K562 (cell line): ENCODE measurements at regions not wholly inside any gene's neighbourhood (a gene's known extent, or its start where the extent isn't known, plus 50 kb on each side); places are given as distances from the start of the nearest gene placed in this dataset.

Experiments used
- ATAC-seq: fragments of 200-7000 bp; cut with Tn5 transposase; 3 replicates; pipeline ENCODE4 v1.9.1; 2020; ENCODE audit warnings: moderate library complexity
- BruUV-seq: library from RNA; stranded (reverse); fragments of 400-500 nt; replicated peaks from 2 replicates; lab custom pipeline; 2021; lab: Mats Ljungman, UMichigan
- CTCF ChIA-PET: fragments of 300-600 bp; formaldehyde crosslinking; extraction: SDS; loops from one replicate; lab custom pipeline; 2021; ENCODE audit warnings: low intra/inter-chr PET ratio; lab: Yijun Ruan, JAX
- POLR2A ChIA-PET: fragments of 300-600, 350-650 bp; sonication (Branson Sonifier 250); formaldehyde crosslinking; extraction: SDS; loops from one replicate; lab custom pipeline; 2021; ENCODE audit warnings: antibody characterized with exemption, inconsistent platforms; lab: Yijun Ruan, JAX
- DNase-seq, 4 experiments: peaks; one replicate each; pipeline versions ENCODE4 v3.0.0 to v3.0.0-alpha.2; 2011 to 2018; ENCODE audit warnings: low spot score in 3 of 4, mixed read lengths in 3 of 4; ENCODE audit errors: extremely low read depth in 1 of 4
- FAIRE-seq: peaks from 2 replicates; lab custom pipeline; 2011; peaks lifted over from hg19 to GRCh38; lab: Jason Lieb, UNC
- H2AFZ ChIP-seq: 2 replicates; pipeline ENCODE4 v1.6.0; 2011; ENCODE audit warnings: low read depth, low read length, control low read depth, inconsistent platforms
- H3K27ac ChIP-seq: fragments of 200-600 bp; 3 replicates; pipeline ENCODE4 v1.8.0; 2011; ENCODE audit warnings: low read depth, mild to moderate bottlenecking, control low read depth, inconsistent platforms, low read length, moderate library complexity, mixed read lengths; ENCODE audit errors: extremely low read depth
- H3K27me3 ChIP-seq, 2 experiments: fragments of 300-600 bp in 1 of 2; 2 replicates in 1 of 2; 3 replicates in 1 of 2; pipeline versions ENCODE4 v1.6.0 to v1.8.0; 2011; ENCODE audit warnings: inconsistent platforms in 2 of 2, low read length in 2 of 2, mild to moderate bottlenecking in 1 of 2, mixed read lengths in 1 of 2, moderate library complexity in 1 of 2; ENCODE audit not compliant: control insufficient read depth in 2 of 2, insufficient read depth in 2 of 2
- H3K36me3 ChIP-seq: fragments of 300-600 bp; 3 replicates; pipeline ENCODE4 v1.8.0; 2011; ENCODE audit warnings: mild to moderate bottlenecking, low read length, inconsistent platforms; ENCODE audit not compliant: control insufficient read depth, insufficient read depth
- H3K4me1 ChIP-seq, 2 experiments: fragments of 200-600 bp in 1 of 2; replicated peaks in 1 of 2; 2 replicates in 1 of 2; 3 replicates in 1 of 2; pipeline versions ENCODE4 v1.5.1 to v1.8.0; 2011; ENCODE audit warnings: inconsistent platforms in 2 of 2, low read length in 2 of 2, mild to moderate bottlenecking in 1 of 2, mixed read lengths in 1 of 2, moderate library complexity in 1 of 2; ENCODE audit not compliant: control insufficient read depth in 2 of 2, insufficient read depth in 2 of 2
- H3K4me2 ChIP-seq: 2 replicates; pipeline ENCODE4 v1.6.1; 2011; ENCODE audit warnings: low read length, control low read depth, inconsistent platforms, mixed read lengths; ENCODE audit not compliant: insufficient read depth
- H3K4me3 ChIP-seq: fragments of 200-600 bp; sonication (generic), shearing (Covaris generic); 2 replicates; pipeline ENCODE4 v1.5.1; 2016; ENCODE audit warnings: control low read depth, inconsistent platforms
- H3K79me2 ChIP-seq: fragments of 200-600 bp; 3 replicates; pipeline ENCODE4 v1.8.0; 2011; ENCODE audit warnings: low read length, inconsistent platforms; ENCODE audit not compliant: control insufficient read depth, insufficient read depth
- H3K9ac ChIP-seq, 2 experiments: 2 replicates each; pipeline versions ENCODE4 v1.6.0 to v1.6.1; 2011; ENCODE audit warnings: low read depth in 2 of 2, low read length in 2 of 2, control low read depth in 1 of 2, inconsistent platforms in 1 of 2, mild to moderate bottlenecking in 1 of 2, mixed read lengths in 1 of 2; ENCODE audit not compliant: insufficient read depth in 1 of 2
- H3K9me1 ChIP-seq: one replicate; pipeline ENCODE4 v1.6.0; 2011; ENCODE audit warnings: inconsistent platforms, mild to moderate bottlenecking, low read length, moderate library complexity; ENCODE audit not compliant: control insufficient read depth, insufficient read depth
- H3K9me3 ChIP-seq: replicated peaks from 2 replicates; pipeline ENCODE4 v1.5.1; 2011; ENCODE audit warnings: low read depth, low read length, inconsistent platforms; ENCODE audit not compliant: control insufficient read depth, insufficient read depth
- H4K20me1 ChIP-seq: replicated peaks from 2 replicates; pipeline ENCODE4 v1.6.1; 2011; ENCODE audit warnings: low read length, inconsistent platforms, mixed read lengths; ENCODE audit not compliant: control insufficient read depth, insufficient read depth
- BMI1 ChIP-seq: fragments of 150-350 bp; IDR thresholded peaks from 2 replicates; pipeline ENCODE4 v1.6.1; 2014; ENCODE audit warnings: low read length
- CBX3 ChIP-seq, 2 experiments: IDR thresholded peaks; 1 replicate in 1 of 2; 2 replicates in 1 of 2; pipeline ENCODE4 v1.6.1; 2012; ENCODE audit warnings: inconsistent platforms in 2 of 2, low read length in 2 of 2, borderline replicate concordance in 1 of 2, control low read depth in 1 of 2
- CTCFL ChIP-seq: IDR thresholded peaks from 2 replicates; pipeline ENCODE4 v1.6.1; 2011; ENCODE audit warnings: borderline replicate concordance, low read depth, mild to moderate bottlenecking, moderate library complexity, low read length; ENCODE audit not compliant: insufficient read depth, poor library complexity, severe bottlenecking
- DMBX1 ChIP-seq: fragments of 250-450 bp; sonication (Bioruptor Pico); IDR thresholded peaks from 2 replicates; pipeline ENCODE4 v1.8.0; 2022; ENCODE audit warnings: inconsistent platforms, mild to moderate bottlenecking, moderate library complexity, borderline replicate concordance
- ETV5 ChIP-seq: sonication (generic); formaldehyde crosslinking; IDR thresholded peaks from 2 replicates; pipeline ENCODE4 v1.4.0; 2020; ENCODE audit warnings: low read depth, mild to moderate bottlenecking, missing genetic modification reagents
- FOS ChIP-seq: IDR thresholded peaks from 3 replicates; pipeline ENCODE4 v1.6.1; 2011; ENCODE audit not compliant: insufficient read length; ENCODE audit errors: extremely low read depth
- FOXJ3 ChIP-seq: sonication (generic); formaldehyde crosslinking; IDR thresholded peaks from 2 replicates; pipeline ENCODE4 v1.4.0; 2020; ENCODE audit warnings: mild to moderate bottlenecking, missing genetic modification reagents
- RBFOX2 ChIP-seq: fragments of 200-400 bp; formaldehyde crosslinking; IDR thresholded peaks from 2 replicates; pipeline ENCODE4 v1.6.1; 2017; ENCODE audit warnings: low read depth, mild to moderate bottlenecking, low read length, moderate library complexity
- SFPQ ChIP-seq: fragments of 200-400 bp; formaldehyde crosslinking; IDR thresholded peaks from 2 replicates; pipeline ENCODE4 v1.6.1; 2017; ENCODE audit warnings: mild to moderate bottlenecking, low read depth, low read length, moderate library complexity
- ZNF23 ChIP-seq: fragments of 250-450 bp; sonication (Bioruptor Pico); IDR thresholded peaks from 2 replicates; pipeline ENCODE4 v1.4.0; 2020; ENCODE audit warnings: mild to moderate bottlenecking
- ZNF695 ChIP-seq: fragments of 450-650 bp; formaldehyde crosslinking; IDR thresholded peaks from 2 replicates; pipeline ENCODE4 v1.4.0; 2020; ENCODE audit warnings: mild to moderate bottlenecking, moderate library complexity
- ZNF77 ChIP-seq: fragments of 250-450 bp; sonication (Bioruptor Pico); IDR thresholded peaks from 2 replicates; pipeline ENCODE4 v1.5.0; 2020
- WGBS: fragments of 100-300 bp; shearing (Covaris generic); methylation state at CpG from one replicate; pipeline ENCODE4 v1.1.6; 2016; ENCODE audit warnings: low coverage, mixed read lengths; ENCODE audit not compliant: insufficient coverage; ENCODE audit errors: missing lambda C conversion rate; 5-methylcytosine and 5-hydroxymethylcytosine counted together
- in situ Hi-C: fragments of 300-500 bp; cut with MboI; formaldehyde crosslinking; loops from 4 replicates; pipeline ENCODE4 v1.15.0; 2018; ENCODE audit warnings: inconsistent platforms, mixed read lengths
- intact Hi-C: fragments of 100-400 bp; cut with micrococcal nuclease; formaldehyde crosslinking; loops from 2 replicates; pipeline ENCODE4 v1.14.2; 2022

DNA sequence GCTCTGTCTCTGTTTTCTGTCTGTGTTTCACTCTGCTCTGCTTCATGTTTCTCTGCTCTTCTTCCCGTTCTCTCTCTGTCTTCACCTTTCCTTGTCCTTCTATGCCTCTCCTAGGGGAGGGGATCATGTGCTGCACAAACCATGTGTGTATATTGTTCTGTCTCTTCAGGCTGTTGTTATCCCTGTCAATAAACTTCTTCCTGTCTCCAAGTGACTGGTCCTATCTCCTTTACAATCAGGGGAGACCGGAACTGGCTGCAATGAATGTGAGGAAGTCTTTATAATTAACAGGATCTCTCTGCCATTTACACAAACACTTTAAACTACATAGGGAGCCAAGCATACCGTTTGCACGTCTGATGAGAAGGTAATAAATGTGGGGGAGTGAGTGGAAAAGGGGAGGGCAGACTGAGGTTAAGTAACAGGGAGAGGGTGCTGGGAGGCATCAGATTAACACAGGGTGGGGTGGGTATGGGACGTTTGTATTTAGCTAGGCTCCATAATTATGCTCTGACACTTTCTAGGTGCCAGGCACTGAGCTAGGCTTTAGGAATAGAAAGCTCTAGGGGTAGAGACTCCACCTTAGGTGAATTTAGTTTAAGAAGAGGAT lies 626.1 kb downstream of the DHX35 start:
- no peak for DNase-seq
- no peaks in the 10 kb centered on the region for H3K27me3 ChIP-seq
- H3K4me2 ChIP-seq = no peak overlapping the region
- 0 out of 2 replicates have a peak, but pooled peaks cover 1% of the 10 kb centered on the region for H3K9me3 ChIP-seq
- WGBS = 0% methylated on average over 5 of the region's 5 CpGs
- no peaks in the 10 kb centered on the region for H3K4me1 ChIP-seq
- H3K36me3 ChIP-seq = no peaks in the 10 kb centered on the region
- ChIA-PET CTCF (no interaction called here), POLR2A (no interaction called here)
- H2AFZ ChIP-seq = no peak overlapping the region
- no peak for ATAC-seq
- H3K27ac ChIP-seq = no peak overlapping the region
- H3K9me1 ChIP-seq = no peaks in the 10 kb centered on the region
- in situ Hi-C loops (no loop called here), intact Hi-C loops (no loop called here)
- no TSS peak for BruUV-seq
- FAIRE-seq = no peak
- no peak for TF ChIP-seq FOXJ3 (CRISPR knock-in tag)
- TF ChIP-seq BMI1 = no peak
- TF ChIP-seq ETV5 (CRISPR knock-in tag) = no peak
- no peak for TF ChIP-seq FOS
- no peaks in the 10 kb centered on the region for H3K79me2 ChIP-seq
- no peak overlapping the region for H3K4me3 ChIP-seq
- no peak overlapping the region for H3K9ac ChIP-seq
- no peaks in the 10 kb centered on the region for H4K20me1 ChIP-seq

- Histone ChIP-seq H3K36me3 (no peaks in the 10 kb centered on the region), H3K9ac (no peak overlapping the region), H3K9me1 (no peaks in the 10 kb centered on the region), H3K27ac (no peak overlapping the region), H4K20me1 (no peaks in the 10 kb centered on the region), H3K27me3 (no peaks in the 10 kb centered on the region), H2AFZ (no peak overlapping the region), H3K9me3 (no peaks in the 10 kb centered on the region), H3K4me1 (no peaks in the 10 kb centered on the region), H3K4me2 (no peak overlapping the region), H3K79me2 (no peaks in the 10 kb centered on the region), H3K4me3 (no peak overlapping the region)
- DNase-seq (no peak), FAIRE-seq (no peak), ATAC-seq (no peak)
- ChIA-PET POLR2A (no interaction called here), CTCF (no interaction called here)
- 0% methylated on average over 1 of the region's 1 CpG for WGBS
- in situ Hi-C loops (no loop called here), intact Hi-C loops (no loop called here)
- no TSS peak for BruUV-seq
- TF ChIP-seq SFPQ (no peak), ZNF695 (CRISPR knock-in tag) (no peak), CTCFL (no peak), ZNF77 (CRISPR knock-in tag) (no peak), CBX3 (IDR thresholded peaks at IDR 0.05; ENCODE audit: borderline replicate concordance in 1 of 2, low read length in 2 of 2) (no peak), ZNF23 (CRISPR knock-in tag) (no peak), DMBX1 (no peak), RBFOX2 (no peak)
Measured at GRCh38 chr20:39581034-39581433, 618.9 kb downstream of the DHX35 start.
